Loucy (cell line): ENCODE measurements at regions not wholly inside any gene's neighbourhood (a gene's known extent, or its start where the extent isn't known, plus 50 kb on each side); places are given as distances from the start of the nearest gene placed in this dataset.

Source experiments
- CTCF ChIP-seq: fragments of 200-600 bp; sonication (generic); conservative IDR thresholded peaks from 2 replicates; pipeline ENCODE4 v1.5.1; 2014; ENCODE audit warnings: mild to moderate bottlenecking, antibody characterized with exemption, low read length
- EZH2phosphoT487 ChIP-seq: fragments of 200-600 bp; IDR thresholded peaks from 2 replicates; pipeline ENCODE4 v1.6.1; 2018; ENCODE audit warnings: antibody characterized with exemption, mild to moderate bottlenecking, moderate library complexity, borderline replicate concordance

DNA sequence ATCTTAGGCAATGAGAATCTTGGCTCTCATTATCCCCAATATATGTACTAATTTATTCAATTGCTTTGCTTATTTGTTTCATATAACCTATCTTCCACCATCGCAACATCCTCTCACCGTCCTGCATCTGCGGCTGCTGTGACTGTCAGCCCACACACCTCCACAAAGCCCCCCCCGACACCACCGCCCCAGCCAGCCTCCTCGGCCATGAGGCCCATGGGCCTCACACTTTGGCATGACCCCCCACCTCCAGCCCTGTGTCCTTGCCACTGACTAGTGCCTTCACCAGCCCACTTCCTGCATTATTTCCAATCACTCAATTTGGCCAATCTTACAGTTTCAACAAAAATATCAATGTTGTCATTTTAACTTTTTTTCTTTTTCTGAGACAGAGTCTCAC, 60.7 kb upstream of the TOX2 start:
- TF ChIP-seq CTCF (no peak), EZH2phosphoT487 (no peak)
